B cell (primary cell): ENCODE measurements at regions not wholly inside any gene's neighbourhood (a gene's known extent, or its start where the extent isn't known, plus 50 kb on each side); places are given as distances from the start of the nearest gene placed in this dataset.

Source experiments
- ATAC-seq: fragments of 200-7000 bp; cut with Tn5 transposase; one replicate; pipeline ENCODE4 v1.10.0; 2021; ENCODE audit warnings: low read depth, mild to moderate bottlenecking, moderate number of reproducible peaks, moderate library complexity
- CTCF ChIA-PET: fragments of 350-600 bp; sonication (Branson Sonifier 250); formaldehyde crosslinking; loops from one replicate; lab custom pipeline; 2021; ENCODE audit warnings: antibody characterized with exemption, inconsistent platforms; lab: Charles Lee
- POLR2A ChIA-PET: fragments of 350-600 bp; sonication (Branson Sonifier 250); formaldehyde crosslinking; loops from one replicate; lab custom pipeline; 2021; ENCODE audit warnings: antibody characterized with exemption; lab: Charles Lee
- DNase-seq: peaks from one replicate; pipeline ENCODE4 v3.0.0; 2013
- H2AFZ ChIP-seq: 2 replicates; pipeline ENCODE4 v1.6.1; 2012; ENCODE audit warnings: mild to moderate bottlenecking, low read depth, low read length; ENCODE audit not compliant: insufficient read depth, poor library complexity, severe bottlenecking
- H3K27ac ChIP-seq, 2 donors: 1 replicate in 1 of 2; 2 replicates in 1 of 2; pipeline ENCODE4 v1.5.1; 2012 to 2013; ENCODE audit warnings: low read length in 2 of 2, mild to moderate bottlenecking in 2 of 2, moderate library complexity in 1 of 2
- H3K27me3 ChIP-seq, 4 experiments: fragments of 200-600 bp in 1 of 4; sonication (generic) in 1 of 4; replicated peaks in 1 of 4; 1 replicate in 2 of 4; 2 replicates in 2 of 4; pipeline versions ENCODE4 v1.6.1 to v1.7.0; 2013 to 2016; ENCODE audit warnings: low read length in 3 of 4, mild to moderate bottlenecking in 2 of 4, mixed read lengths in 1 of 4, moderate library complexity in 1 of 4; ENCODE audit not compliant: insufficient read depth in 4 of 4, control insufficient read depth in 3 of 4; ENCODE audit errors: control extremely low read depth in 1 of 4
- H3K36me3 ChIP-seq, 2 experiments: replicated peaks in 1 of 2; 1 replicate in 1 of 2; 2 replicates in 1 of 2; pipeline versions ENCODE4 v1.6.1 to v1.7.1; 2013; ENCODE audit warnings: low read length in 1 of 2; ENCODE audit not compliant: insufficient read depth in 2 of 2, control insufficient read depth in 1 of 2; ENCODE audit errors: control extremely low read depth in 1 of 2, extremely low read depth in 1 of 2
- H3K4me1 ChIP-seq, 2 donors: fragments of 200-600 bp in 1 of 2; sonication (generic) in 1 of 2; 1 replicate in 1 of 2; 2 replicates in 1 of 2; pipeline versions ENCODE4 v1.5.1 to v1.6.1; 2013 to 2017; ENCODE audit warnings: low read length in 2 of 2; ENCODE audit not compliant: control insufficient read depth in 2 of 2, insufficient read depth in 2 of 2
- H3K4me2 ChIP-seq: replicated peaks from 2 replicates; pipeline ENCODE3; 2012; ENCODE audit warnings: mild to moderate bottlenecking, low read depth, low read length; ENCODE audit not compliant: poor library complexity, severe bottlenecking
- H3K4me3 ChIP-seq, 5 experiments: fragments of 200-600 bp in 1 of 5; sonication (generic) in 1 of 5; 1 replicate in 3 of 5; 2 replicates in 2 of 5; pipeline versions ENCODE4 v1.5.1 to v1.7.0; 2011 to 2016; ENCODE audit warnings: low read length in 4 of 5, mild to moderate bottlenecking in 4 of 5, low read depth in 2 of 5, control low read depth in 1 of 5, moderate library complexity in 1 of 5; ENCODE audit not compliant: insufficient read depth in 1 of 5; ENCODE audit errors: control extremely low read depth in 1 of 5, extremely low read depth in 1 of 5
- H3K79me2 ChIP-seq: fragments of 200-600 bp; sonication (generic); one replicate; pipeline ENCODE4 v1.6.0; 2016; ENCODE audit warnings: low read length; ENCODE audit not compliant: control insufficient read depth, insufficient read depth
- H3K9ac ChIP-seq: fragments of 200-600 bp; sonication (generic); 2 replicates; pipeline ENCODE4 v1.6.1; 2017; ENCODE audit warnings: mild to moderate bottlenecking, low read length, moderate library complexity
- H3K9me3 ChIP-seq, 3 donors: one replicate each; pipeline versions ENCODE4 v1.6.1 to v1.7.1; 2013; ENCODE audit warnings: low read length in 2 of 3; ENCODE audit not compliant: control insufficient read depth in 2 of 3, insufficient read depth in 1 of 3; ENCODE audit errors: control extremely low read depth in 1 of 3
- H4K20me1 ChIP-seq: 2 replicates; pipeline ENCODE4 v1.6.0; 2012; ENCODE audit warnings: mild to moderate bottlenecking, low read length; ENCODE audit not compliant: insufficient read depth, control insufficient read depth, poor library complexity, severe bottlenecking
- H3K27ac Mint-ChIP-seq: one replicate; pipeline ENCODE4 v1.8.0; 2021; ENCODE audit warnings: mixed read lengths
- H3K27me3 Mint-ChIP-seq: one replicate; pipeline ENCODE4 v1.8.0; 2021; ENCODE audit warnings: mixed read lengths
- H3K4me1 Mint-ChIP-seq: one replicate; pipeline ENCODE4 v1.8.0; 2021; ENCODE audit warnings: mixed read lengths
- H3K4me3 Mint-ChIP-seq: one replicate; pipeline ENCODE4 v1.8.0; 2021; ENCODE audit warnings: mixed read lengths
- H3K9me3 Mint-ChIP-seq: one replicate; pipeline ENCODE4 v1.8.0; 2022; ENCODE audit warnings: mixed read lengths; ENCODE audit not compliant: insufficient read depth
- EZH2 ChIP-seq: IDR thresholded peaks from 2 replicates; pipeline ENCODE4 v1.6.1; 2012; ENCODE audit warnings: borderline replicate concordance, low read depth, mild to moderate bottlenecking, moderate library complexity, low read length; ENCODE audit not compliant: insufficient read depth, poor library complexity, severe bottlenecking
- WGBS: methylation state at CpG from one replicate; pipeline ENCODE4 v1.1.5; 2013; ENCODE audit warnings: missing lambda C conversion rate; ENCODE audit not compliant: insufficient coverage; 5-methylcytosine and 5-hydroxymethylcytosine counted together
- intact Hi-C: fragments of 100-400 bp; cut with micrococcal nuclease; formaldehyde crosslinking; loops from one replicate; pipeline ENCODE4 v1.10.0; 2022
- TF ChIP-seq, protein P1 (sequence below): fragments of 200-600 bp; IDR thresholded peaks from one replicate; pipeline ENCODE4 v1.8.0; 2022; ENCODE audit warnings: antibody characterized with exemption, mild to moderate bottlenecking

DNA sequence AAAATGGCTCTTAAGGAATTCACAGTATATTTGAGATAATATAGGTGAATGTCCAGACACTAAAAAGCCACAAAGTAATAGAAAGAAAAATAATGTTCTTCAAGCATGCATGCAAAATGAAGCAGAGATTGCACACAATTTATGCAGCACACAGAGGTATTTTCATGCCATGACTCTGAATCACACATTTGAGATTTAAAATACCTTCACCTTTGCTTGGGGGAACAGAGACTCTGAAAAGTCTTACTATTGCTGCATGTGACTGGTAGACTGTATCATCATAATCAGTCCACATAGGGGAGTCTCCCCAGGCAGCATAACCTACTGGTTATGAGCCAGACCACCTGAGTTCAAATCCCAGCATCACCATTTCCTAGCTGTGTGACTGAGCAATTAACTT, 96.2 kb downstream of the RCN1 start:
- H3K36me3 ChIP-seq = no peaks in the 10 kb centered on the region
- no peak overlapping the region for H2AFZ ChIP-seq
- CTCF ChIA-PET = no interaction called here
- no peak overlapping the region for H3K4me3 ChIP-seq
- no peaks in the 10 kb centered on the region for H3K27me3 ChIP-seq
- DNase-seq (no peak), ATAC-seq (no peak)
- no peaks in the 10 kb centered on the region for H4K20me1 ChIP-seq
- no peaks in the 10 kb centered on the region for H3K4me1 ChIP-seq
- no peak overlapping the region for H3K27ac ChIP-seq
- intact Hi-C loops = no loop called here
- no peaks in the 10 kb centered on the region for H3K9me3 Mint-ChIP-seq
- no peaks in the 10 kb centered on the region for H3K79me2 ChIP-seq
- H3K27me3 Mint-ChIP-seq = peaks cover 8% of the 10 kb centered on the region
- no peaks in the 10 kb centered on the region for H3K4me1 Mint-ChIP-seq
- POLR2A ChIA-PET = no interaction called here
- H3K27ac Mint-ChIP-seq = no peak overlapping the region
- H3K4me3 Mint-ChIP-seq = no peak overlapping the region
- no peak overlapping the region for H3K4me2 ChIP-seq
- H3K9me3 ChIP-seq = no peaks in the 10 kb centered on the region
- TF ChIP-seq EZH2 = no peak
- TF ChIP-seq, protein P1, sequence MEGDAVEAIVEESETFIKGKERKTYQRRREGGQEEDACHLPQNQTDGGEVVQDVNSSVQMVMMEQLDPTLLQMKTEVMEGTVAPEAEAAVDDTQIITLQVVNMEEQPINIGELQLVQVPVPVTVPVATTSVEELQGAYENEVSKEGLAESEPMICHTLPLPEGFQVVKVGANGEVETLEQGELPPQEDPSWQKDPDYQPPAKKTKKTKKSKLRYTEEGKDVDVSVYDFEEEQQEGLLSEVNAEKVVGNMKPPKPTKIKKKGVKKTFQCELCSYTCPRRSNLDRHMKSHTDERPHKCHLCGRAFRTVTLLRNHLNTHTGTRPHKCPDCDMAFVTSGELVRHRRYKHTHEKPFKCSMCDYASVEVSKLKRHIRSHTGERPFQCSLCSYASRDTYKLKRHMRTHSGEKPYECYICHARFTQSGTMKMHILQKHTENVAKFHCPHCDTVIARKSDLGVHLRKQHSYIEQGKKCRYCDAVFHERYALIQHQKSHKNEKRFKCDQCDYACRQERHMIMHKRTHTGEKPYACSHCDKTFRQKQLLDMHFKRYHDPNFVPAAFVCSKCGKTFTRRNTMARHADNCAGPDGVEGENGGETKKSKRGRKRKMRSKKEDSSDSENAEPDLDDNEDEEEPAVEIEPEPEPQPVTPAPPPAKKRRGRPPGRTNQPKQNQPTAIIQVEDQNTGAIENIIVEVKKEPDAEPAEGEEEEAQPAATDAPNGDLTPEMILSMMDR = no peak
- H3K9ac ChIP-seq = no peak overlapping the region

DNA sequence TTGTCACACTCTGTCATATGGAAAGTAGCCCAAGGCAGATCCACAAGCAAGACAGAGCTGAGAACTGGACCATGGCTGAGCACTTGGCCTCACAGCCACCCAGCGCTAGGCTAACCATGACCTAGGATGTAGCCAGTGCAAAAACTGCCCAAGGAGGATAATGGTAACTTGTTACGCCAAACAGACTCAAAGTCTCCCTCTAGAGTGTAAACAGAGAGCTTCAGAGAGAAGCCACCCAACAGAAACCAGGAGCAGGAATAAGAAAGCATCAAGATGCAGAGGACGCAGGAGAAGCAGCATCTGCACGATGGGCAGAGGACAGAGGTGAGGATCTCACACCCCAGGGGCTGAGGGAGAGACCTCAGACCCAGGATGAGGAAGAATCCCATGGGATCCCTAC, 97.9 kb downstream of the RCN1 start:
- H4K20me1 ChIP-seq = no peaks in the 10 kb centered on the region
- H3K27me3 ChIP-seq = no peaks in the 10 kb centered on the region
- no peak overlapping the region for H3K27ac ChIP-seq
- no peaks in the 10 kb centered on the region for H3K79me2 ChIP-seq
- no peaks in the 10 kb centered on the region for H3K9me3 Mint-ChIP-seq
- no peaks in the 10 kb centered on the region for H3K36me3 ChIP-seq
- no peaks in the 10 kb centered on the region for H3K4me1 Mint-ChIP-seq
- TF ChIP-seq EZH2 = no peak
- TF ChIP-seq, protein P1 = no peak
- no peak overlapping the region for H2AFZ ChIP-seq
- no peaks in the 10 kb centered on the region for H3K4me1 ChIP-seq
- H3K9ac ChIP-seq = no peak overlapping the region
- ATAC-seq (no peak), DNase-seq (no peak)
- ChIA-PET CTCF (interaction anchor here (1.4 kb wide), 1 partner anchor 13 kb away, joined by 7 read pairs; no protein-coding TSS in a partner anchor), POLR2A (no interaction called here)
- H3K4me2 ChIP-seq = no peak overlapping the region
- 67% methylated on average over 3 of the region's 4 CpGs for WGBS
- H3K27ac Mint-ChIP-seq = no peak overlapping the region
- H3K4me3 ChIP-seq = no peak overlapping the region
- no peak overlapping the region for H3K4me3 Mint-ChIP-seq
- H3K27me3 Mint-ChIP-seq = peaks cover 8% of the 10 kb centered on the region
- H3K9me3 ChIP-seq = no peaks in the 10 kb centered on the region
- intact Hi-C loops = no loop called here
